COLO668 (cell line): ENCODE measurements at regions not wholly inside any gene's neighbourhood (a gene's known extent, or its start where the extent isn't known, plus 50 kb on each side); places are given as distances from the start of the nearest gene placed in this dataset.
"Not testable (repeated sequence)": the region's sequence is repeated elsewhere in the genome, so short reads cannot be mapped to it uniquely, and the experiment has no call there.

Source experiments
- DNase-seq: peaks from one replicate; lab custom pipeline; 2025; ENCODE audit not compliant: unreplicated experiment; lab: John Stamatoyannopoulos, UW

DNA sequence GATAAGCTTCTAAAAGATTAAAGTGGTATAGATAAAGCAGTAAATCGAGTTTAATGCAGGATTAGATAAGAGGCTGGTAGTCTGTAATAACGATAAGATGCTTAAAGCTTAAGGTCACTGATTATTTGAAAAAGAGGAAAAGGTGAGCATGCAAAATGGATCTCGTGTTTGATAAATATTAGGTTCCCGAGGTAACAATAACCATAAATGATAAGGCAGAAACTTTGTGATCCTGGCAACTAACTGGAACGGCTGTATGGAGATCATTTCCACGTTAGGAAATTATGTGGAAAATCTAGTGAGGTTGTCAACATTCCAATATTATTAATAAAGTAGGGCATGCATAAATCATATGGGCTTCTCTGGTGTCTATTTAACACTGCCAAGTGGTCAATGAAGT is 255.5 kb downstream of the EFCAB11 start:
- DNase-seq, result no peak

DNA sequence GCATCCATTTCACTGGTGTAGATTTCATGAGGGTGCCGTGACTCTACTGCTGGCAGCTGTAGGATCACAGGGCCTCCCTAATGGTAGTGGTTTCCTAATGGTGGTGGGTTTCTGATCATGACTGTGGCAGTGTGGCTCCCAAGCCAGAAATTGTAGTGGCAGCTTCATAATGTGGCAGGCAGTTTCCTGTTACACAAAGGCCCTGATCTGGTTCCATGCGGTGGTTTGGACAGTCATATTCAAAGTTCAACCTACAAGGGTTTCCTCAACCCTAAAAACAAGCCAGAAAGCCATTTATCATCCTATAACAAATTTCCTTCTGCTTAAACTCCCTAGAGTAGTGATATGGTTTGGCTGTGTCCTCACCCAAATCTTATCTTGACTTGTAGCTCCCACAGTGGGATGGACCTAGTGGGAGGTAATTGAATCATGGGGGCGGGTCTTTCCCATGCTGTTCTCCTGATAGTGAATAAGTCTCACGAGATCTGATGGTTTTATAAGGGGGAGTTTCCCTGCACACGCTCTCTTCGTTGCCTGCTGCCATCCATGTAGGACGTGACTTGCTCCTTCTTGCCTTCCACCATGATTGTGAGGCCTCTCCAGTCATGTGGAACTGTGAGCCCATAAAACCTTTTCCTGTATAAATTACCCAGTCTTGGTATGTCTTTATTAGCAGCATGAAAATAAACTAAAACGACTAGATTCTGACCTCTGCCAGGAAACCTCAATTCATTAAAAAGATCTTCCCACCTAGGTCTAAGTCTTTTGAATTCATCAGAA is 257.1 kb downstream of the EFCAB11 start:
- no peak for DNase-seq

DNA sequence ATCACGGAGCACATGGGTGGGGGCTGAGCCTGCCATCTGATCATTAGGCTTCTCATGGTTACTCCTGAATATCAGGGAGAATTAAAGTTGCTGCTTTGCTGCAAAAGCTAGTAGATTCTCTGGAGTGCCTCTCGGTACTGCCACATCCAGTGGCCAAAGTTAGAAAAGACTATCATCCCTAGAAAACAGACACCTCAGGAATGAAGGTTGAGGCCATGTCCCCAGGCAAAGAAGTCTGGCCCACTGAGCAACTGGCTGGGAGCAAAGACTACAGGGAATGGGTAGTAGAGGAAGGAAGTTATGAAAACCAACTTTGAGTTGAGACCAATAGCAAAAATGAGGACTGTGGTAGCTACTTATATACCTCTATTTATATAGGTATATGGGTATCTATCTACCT is 258.7 kb downstream of the EFCAB11 start:
- DNase-seq, result no peak

DNA sequence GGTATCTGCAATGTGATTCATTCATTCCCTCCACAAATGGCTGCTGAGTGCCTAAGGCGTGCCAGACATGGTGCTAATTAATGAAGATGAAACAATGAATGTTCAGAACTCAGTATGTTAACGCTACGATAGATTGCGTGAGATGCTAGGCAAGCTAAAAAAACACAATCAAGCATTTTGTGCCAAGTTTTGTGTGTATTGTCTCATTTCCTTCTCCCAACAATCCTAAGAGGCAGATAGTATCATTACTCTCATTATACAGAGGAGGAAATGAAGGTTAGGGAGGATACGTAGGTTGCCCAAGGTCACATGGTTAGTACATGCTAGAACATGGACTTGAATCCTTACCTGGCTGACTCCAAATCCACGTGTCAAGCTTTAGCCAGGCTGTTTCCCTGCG is 264.4 kb downstream of the EFCAB11 start:
- DNase-seq, result no peak

DNA sequence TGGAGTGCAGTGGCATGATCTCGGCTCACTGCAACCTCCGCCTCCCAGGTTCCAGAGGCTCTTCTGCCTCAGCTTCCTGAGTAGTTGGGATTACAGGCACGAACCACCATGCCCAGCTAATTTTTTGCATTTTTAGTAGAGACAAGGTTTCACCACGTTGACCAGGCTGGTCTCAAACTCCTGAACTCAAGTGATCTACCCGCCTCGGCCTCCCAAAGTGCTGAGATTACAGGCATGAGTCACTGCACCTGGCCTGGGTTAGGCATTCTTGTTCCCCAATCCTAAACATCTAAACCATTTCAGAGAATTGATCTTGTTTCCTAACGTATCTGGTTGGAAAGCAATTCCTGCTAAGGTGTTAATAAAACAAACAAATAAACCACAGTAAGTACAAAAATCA is 264.8 kb downstream of the EFCAB11 start:
- DNase-seq, result not testable (repeated sequence)

DNA sequence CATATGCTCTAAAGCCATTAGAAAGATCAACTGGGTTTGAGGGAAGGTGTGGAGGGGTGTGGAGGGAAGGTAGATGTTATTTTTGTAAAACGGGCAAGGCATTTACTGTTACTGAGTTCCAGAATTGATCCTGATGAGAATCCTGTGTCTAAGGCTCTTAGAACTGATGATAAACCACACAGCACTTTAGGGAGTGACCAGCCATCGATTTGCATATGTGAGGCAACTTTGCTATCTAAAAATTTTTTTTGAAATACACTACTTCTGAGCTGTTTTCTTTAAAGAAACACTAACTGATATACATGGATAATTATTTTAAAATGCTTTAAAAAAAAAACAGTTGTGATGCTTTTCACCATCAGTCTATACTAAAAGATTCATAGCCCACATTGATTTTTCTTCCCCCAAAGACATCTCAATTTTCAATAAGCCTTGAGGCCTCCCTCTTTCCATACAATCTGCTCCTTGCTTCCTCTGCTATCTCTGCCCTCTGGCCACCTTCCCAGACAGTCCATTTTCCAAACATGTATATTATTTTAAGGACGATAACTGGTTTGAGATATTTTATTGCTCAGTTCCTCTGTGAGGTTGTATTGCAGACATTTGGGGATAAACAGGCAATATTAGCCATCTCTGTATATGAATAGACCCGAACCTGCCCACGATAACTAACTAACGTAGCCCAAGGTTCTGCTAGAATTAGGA is 265.9 kb downstream of the EFCAB11 start:
- no peak for DNase-seq

DNA sequence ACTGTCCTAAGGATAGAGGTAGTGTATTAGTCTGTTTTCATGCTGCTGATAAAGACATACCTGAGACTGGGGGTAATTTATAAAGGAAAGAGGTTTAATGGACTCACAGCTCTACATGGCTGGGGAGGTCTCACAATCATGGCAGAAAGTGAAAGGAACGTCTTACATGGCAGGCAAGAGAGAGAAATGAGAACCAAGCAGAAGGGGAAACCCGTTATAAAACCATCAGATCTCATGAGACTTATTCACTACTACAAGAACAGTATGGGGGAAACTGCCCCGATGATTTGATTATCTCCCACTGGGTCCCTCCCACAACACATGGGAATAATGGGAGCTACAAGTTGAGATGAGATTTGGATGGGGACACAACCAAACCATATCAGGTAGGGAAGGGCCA is 267.4 kb downstream of the EFCAB11 start:
- DNase-seq, result not testable (repeated sequence)

DNA sequence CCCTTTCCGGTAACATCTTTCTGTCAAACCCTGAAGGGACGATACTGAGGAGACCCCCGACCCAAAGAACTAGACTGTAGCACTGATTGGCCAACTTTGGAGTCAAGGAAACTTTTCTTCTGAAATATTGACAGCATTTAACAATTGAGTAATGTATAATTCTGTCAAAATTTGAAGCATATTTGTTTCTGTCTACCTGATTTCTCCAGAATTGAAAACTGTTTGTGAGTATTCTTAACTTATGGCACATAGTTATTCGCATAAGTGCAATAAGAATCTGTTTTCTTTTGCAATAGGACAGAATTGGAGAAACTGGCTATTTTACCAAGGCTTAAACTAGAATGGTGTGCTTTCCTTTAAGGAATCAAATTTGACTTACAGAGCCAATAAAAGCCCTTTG is 267.1 kb upstream of the FOXN3 start:
- no peak for DNase-seq

DNA sequence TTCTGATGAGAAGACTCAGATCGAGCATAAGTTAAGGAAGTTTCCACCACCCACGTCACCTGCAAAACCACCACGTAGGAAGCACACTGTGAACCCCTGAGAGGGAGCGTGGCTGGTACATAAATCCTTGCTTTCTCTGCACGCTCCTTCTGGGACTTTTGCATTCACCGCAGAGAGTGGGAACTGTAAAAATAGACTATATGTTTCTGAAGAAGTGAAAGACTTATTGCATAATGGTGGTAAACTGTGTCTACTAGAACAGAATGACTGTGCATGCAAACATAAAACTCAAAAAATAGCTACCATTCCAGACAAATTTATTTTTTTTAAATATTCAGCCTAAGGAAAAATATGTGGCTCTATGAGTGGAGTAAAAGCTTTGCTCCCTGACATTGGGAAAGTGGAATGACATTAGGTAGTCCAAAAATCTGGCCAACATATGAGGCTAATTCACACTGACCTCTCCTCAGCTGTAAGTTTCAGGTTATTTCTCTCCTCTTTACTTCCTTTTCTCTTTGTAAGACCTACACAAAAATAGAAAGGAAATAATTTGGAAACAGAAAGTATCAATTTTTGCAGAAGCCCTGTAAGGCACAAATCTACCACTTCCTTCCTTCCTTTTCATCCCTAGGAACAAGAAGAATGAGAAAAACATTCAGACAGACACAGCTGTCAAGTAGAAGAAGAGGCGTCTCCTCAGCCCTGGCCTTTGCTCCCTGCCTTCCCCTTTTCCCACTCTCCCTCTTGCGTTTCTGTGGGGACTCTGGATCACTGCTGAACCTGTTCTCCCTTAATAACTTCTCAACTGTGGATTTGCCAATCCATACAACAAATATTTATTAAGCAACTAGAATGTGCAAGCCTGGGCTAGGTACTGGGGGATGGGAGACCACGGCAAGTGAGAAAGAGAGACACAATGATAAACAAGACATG is 264.3 kb upstream of the FOXN3 start:
- no peak for DNase-seq

DNA sequence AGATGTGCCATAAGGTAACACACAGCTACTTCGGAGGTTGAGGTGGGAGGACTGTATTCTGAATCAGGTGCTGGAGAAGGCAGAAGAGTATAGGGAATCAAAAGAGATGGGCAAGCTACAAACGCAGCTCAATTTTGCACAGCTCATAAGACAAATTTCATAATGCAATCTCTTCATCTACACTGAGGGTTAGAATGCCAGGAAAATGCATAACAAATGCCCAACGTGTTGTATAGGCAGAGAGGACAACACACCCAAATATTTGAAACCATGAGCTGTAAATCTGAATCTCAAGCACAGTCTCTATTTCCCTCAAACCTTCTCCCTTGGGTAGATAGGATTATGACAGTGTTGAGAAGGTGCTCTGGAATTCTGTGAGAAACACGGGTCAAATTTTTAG is 263.1 kb upstream of the FOXN3 start:
- no peak for DNase-seq

DNA sequence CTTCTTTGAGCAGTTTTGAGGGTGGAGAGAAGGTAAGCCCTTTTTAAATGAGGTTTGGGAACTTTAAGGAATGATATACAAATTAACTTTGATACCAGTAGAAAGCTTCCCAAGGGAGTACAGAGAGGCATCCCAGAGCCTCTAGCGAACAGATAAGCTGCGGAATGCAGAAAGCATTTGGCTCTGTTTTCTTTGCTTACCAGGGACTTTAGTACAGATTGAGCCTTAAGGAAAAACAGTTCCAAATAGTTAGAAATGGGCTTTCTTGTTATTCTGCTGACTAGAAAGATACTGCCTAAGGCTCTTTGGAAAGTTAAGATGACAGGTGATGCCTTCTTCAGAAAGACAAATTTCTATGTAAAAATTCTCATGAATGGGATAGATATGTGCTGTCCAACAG is 261.7 kb upstream of the FOXN3 start:
- no peak for DNase-seq

DNA sequence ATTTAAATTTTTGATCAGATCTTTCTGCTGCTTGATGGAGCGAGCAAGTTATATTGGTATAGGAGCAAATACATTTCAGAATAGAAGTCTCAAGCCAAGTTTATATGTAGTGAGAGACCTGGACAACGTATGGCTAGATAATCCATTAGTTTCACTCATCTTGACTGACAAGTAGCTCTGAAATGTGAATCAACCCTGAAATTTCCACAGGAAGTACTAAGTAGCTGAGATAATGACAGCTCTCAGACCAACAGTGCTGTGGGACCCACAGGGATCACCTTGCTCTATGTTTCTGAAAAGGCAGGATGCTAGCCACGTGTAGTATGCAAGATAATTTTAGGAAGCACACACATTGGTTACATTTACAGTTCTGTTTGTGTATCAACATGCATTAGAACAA is 258.6 kb upstream of the FOXN3 start:
- DNase-seq, result no peak

DNA sequence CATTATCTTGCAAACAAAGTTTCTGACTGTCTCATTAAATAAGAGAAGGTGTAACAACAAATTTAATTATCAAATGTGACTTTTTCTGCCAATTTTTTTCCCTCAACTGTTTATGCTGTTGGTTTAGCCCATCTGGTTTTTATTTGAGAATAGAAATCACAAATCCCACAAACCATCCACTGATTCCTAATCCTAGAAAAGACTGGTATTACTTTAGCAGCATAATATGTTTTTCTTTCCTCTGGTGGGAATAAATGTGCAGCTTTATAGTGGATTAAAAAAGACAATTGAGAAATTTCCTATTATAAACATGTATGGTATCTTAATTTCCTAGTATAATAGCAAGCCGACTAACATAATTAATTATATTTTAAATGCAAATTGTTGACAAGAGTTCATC is 257.9 kb upstream of the FOXN3 start:
- no peak for DNase-seq

DNA sequence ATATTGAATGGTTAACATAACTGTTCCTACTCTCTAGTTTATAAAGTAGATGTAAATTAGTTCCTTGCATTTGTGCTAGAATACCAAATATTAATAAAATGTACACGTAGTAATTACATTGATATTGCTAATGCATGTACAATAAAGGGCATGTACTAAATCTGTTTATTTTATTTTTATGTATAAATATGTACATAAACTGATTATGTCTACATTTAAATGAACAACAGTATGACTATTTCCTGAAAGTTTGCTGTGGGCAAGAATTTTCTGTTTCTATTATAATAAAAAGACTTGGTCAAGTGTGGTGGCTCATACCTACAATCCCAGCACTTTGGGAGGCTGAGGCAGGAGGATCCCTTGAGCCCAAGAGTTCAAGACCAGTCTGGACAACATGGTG is 257.2 kb upstream of the FOXN3 start:
- no peak for DNase-seq

DNA sequence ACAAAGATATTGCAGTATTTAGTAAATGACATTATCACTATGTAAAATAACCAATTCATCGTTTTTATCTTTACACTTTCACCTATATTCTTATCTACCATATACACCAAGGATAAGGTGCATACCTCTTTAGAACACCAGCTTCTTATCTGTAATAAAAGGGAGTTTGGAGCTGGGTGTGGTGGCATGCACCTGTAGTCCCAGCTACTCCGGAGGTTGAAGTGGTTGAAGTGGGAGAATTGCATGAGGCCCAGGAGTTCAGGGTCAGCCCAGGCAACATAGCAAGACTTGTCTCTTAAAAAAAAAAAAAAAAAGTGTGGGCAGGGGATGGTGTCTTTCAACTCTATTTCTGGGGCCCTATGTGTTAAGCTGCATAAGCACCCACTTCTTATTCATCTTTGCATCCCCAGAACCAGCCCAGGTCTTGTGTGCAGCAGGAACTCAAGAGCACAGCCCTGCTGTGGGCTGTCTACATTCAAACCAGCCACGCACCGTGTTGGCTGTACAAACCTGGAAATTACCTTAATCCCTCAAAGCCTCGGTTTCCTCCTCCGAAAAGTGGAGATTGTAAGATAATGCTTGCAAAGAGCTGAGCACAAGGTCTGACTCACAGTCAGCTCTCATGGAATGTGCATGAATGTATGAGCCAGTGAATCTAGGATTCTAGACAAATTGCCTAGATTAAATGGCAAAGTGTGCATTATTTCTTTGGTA is 256.6 kb upstream of the FOXN3 start:
- DNase-seq, result no peak

DNA sequence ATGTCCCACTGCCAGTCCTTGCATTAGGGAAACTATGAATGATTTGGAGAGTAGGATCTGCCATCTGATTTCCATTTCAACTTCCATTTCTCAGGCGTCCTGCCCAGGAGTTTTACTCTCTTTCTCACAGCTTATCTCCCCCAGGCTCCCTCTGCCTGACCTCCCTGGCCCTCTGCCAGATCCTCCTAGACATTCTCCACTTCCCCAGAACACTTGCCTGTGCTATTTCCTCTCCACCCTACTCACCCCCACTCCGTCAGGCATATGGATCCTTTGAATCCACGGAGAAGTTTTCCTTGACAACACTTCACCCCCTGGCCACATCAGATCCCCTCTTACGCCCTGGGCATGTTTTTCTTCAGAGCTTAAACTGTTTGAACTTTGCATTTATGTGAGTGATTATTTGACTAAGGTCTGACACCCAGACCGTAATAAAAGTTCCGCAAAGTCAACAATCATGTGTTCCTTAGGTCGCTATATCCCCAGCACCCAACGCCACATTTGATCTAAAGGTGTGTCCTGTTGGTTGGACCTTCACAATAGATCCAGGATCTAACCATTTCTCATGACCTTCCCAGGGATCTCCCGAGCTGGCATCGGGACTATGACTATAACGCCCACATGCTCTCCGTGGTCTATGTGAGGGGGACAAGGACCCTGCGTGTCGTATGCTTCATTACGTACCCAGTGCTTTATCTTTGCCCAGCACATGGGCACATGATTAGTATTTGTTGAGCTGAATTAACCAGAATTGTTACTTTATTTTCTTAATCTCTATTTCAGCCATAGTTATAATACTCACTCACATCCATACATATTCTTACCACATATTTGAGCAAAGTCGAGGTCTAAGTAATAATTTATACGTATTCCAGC is 255.8 kb upstream of the FOXN3 start:
- DNase-seq, result no peak

DNA sequence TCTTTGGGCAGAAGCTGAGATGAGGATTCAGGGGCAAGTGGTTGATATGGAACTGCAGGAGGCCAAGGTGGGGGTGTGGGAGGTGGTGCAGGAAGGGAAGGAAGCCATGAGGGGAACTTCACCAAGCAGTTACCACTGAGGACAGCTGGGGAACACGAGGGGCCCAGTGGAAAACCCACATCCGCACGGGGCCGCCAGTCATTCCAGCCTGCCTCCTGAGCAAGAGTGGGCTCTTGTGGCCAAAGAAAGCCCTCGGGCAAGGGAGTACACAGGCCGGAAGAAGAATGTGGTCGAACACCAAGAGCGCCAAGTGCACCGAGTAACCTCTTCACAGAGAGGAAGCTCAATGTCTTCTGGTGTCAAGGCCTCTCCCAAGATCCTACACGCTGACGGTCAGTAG is 252.2 kb upstream of the FOXN3 start:
- DNase-seq, result no peak

DNA sequence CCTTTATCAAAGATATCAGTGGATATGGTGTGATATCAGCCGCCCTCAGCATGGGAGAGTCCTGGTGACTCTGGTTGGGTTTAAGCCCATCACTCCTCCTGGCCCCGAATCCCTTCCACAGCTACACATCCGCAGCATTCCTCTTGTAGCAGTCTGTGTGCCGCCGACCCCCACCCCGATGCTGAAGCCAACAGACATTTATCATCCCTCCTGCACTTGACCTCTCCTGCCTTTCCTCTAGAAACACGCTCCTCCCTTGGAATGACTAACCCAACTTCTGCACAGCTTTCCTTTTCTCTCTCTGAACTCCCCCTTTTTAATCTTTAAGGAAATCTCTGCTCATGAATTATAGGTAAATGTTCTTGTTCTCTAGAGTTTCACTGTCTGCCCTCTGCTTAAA is 250.9 kb upstream of the FOXN3 start:
- no peak for DNase-seq

DNA sequence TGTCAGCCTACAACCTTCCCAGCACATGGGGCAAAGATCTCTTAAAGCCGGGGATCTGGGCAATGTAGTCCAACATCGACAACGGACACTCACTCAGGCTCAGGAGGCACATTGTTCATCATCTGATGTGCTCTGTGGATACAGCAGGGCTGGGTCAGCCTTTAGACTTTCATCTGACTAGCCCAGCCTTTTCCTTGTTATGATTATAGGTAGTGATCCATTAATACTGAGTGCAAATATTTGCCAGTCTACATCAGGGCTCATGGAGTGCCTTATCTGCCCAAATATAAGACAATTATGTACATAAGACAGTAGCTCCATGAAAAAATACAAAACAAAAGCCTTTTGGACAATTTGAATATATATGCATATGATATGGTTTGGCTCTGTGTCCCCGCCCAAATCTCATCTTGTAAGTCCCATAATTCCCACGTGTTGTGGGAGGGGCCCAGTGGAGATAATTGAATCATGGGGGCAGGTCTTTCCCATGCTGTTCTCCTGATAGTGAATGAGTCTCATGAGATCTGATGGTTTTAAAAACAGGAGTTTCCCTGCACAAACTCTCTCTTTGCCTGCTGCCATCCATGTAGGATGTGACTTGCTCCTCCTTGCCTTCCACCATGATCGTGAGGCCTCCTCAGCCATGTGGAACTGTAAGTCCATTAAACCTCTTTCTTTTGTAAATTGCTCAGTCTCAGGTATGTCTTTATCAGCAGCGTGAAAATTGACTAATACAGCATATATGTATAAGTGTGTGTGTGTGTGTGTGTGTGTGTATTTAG is 248.5 kb upstream of the FOXN3 start:
- not testable (repeated sequence) for DNase-seq
